HS-27A (cell line): ENCODE measurements at regions not wholly inside any gene's neighbourhood (a gene's known extent, or its start where the extent isn't known, plus 50 kb on each side); places are given as distances from the start of the nearest gene placed in this dataset.

ENCODE experiments used
- DNase-seq: peaks from one replicate; pipeline ENCODE4 v3.0.0-alpha.2; 2012; ENCODE audit warnings: low read depth, missing footprints

- DNase-seq: peak; percentile 12
Measured at GRCh38 chr1:114314098-114314497, 160.4 kb upstream of the SYT6 start.

GRCh38 chr1:114310695-114311271 is 157.1 kb upstream of the SYT6 start:
- peak; percentile 4 for DNase-seq

GRCh38 chr1:114302821-114303220 is 149.2 kb upstream of the SYT6 start:
- no peak for DNase-seq

GRCh38 chr1:114299331-114299975 is 145.8 kb upstream of the SYT6 start:
- DNase-seq: no peak

- no peak for DNase-seq
Measured at GRCh38 chr1:114298008-114298407, 144.3 kb upstream of the SYT6 start.

GRCh38 chr1:114296413-114296812 is 142.7 kb upstream of the SYT6 start:
- DNase-seq: no peak

GRCh38 chr1:114295321-114295720 is 141.7 kb upstream of the SYT6 start:
- DNase-seq: no peak

- no peak for DNase-seq
Measured at GRCh38 chr1:114292835-114293234, 139.2 kb upstream of the SYT6 start.

- DNase-seq: no peak
Measured at GRCh38 chr1:114292194-114292593, 138.5 kb upstream of the SYT6 start.

GRCh38 chr1:114290776-114291175 is 137.1 kb upstream of the SYT6 start:
- no peak for DNase-seq

- no peak for DNase-seq
Measured at GRCh38 chr1:114290341-114290740, 136.7 kb upstream of the SYT6 start.

GRCh38 chr1:114289824-114290223 is 136.2 kb upstream of the SYT6 start:
- DNase-seq: no peak

GRCh38 chr1:114289306-114289705 is 135.6 kb upstream of the SYT6 start:
- DNase-seq: no peak

GRCh38 chr1:114286960-114287359 is 133.3 kb upstream of the SYT6 start:
- DNase-seq: no peak

GRCh38 chr1:114286179-114286578 is 132.5 kb upstream of the SYT6 start:
- no peak for DNase-seq

- DNase-seq: peak; percentile 66
Measured at GRCh38 chr1:114282751-114283403, 129.2 kb upstream of the SYT6 start.

- no peak for DNase-seq
Measured at GRCh38 chr1:114278911-114279310, 125.2 kb upstream of the SYT6 start.

GRCh38 chr1:114278430-114278829 is 124.8 kb upstream of the SYT6 start:
- DNase-seq: no peak

- no peak for DNase-seq
Measured at GRCh38 chr1:114274621-114275317, 121.1 kb upstream of the SYT6 start.

- no peak for DNase-seq
Measured at GRCh38 chr1:114272593-114272992, 118.9 kb upstream of the SYT6 start.

- no peak for DNase-seq
Measured at GRCh38 chr1:114270718-114271117, 117.0 kb upstream of the SYT6 start.

- DNase-seq: no peak
Measured at GRCh38 chr1:114270282-114270681, 116.6 kb upstream of the SYT6 start.

GRCh38 chr1:114269539-114269938 is 115.9 kb upstream of the SYT6 start:
- DNase-seq: no peak
